Inflammatory macrophage (primary cell): ENCODE measurements at regions not wholly inside any gene's neighbourhood (a gene's known extent, or its start where the extent isn't known, plus 50 kb on each side); places are given as distances from the start of the nearest gene placed in this dataset.
"Not testable (repeated sequence)": the region's sequence is repeated elsewhere in the genome, so short reads cannot be mapped to it uniquely, and the experiment has no call there.

Source experiments
- DNase-seq, 2 donors: peaks; one replicate each; pipeline ENCODE4 v3.0.0-alpha.2; 2020 to 2022

- no peak for DNase-seq
Observed at GRCh38 chr2:7601990-7602389, 684.8 kb downstream of the RNF144A start.

GRCh38 chr2:7604456-7604855, 687.2 kb downstream of the RNF144A start:
- DNase-seq, result no peak

GRCh38 chr2:7607441-7608173, 690.4 kb downstream of the RNF144A start:
- DNase-seq, result no peak

GRCh38 chr2:7609556-7609955, 692.3 kb downstream of the RNF144A start:
- DNase-seq, result no peak

- DNase-seq, result no peak
Observed at GRCh38 chr2:7609974-7610373, 692.8 kb downstream of the RNF144A start.

- DNase-seq, result no peak
Observed at GRCh38 chr2:7611750-7612149, 694.5 kb downstream of the RNF144A start.

- peak in 1 of 2 donors; percentile 28 for DNase-seq
Observed at GRCh38 chr2:7612969-7613368, 695.8 kb downstream of the RNF144A start.

GRCh38 chr2:7613831-7614230, 696.6 kb downstream of the RNF144A start:
- no peak for DNase-seq

GRCh38 chr2:7618031-7618430, 700.8 kb downstream of the RNF144A start:
- DNase-seq, result peak; percentile 13 to 22

GRCh38 chr2:7619203-7619970, 702.2 kb downstream of the RNF144A start:
- DNase-seq, result no peak

- DNase-seq, result peak in 1 of 2 donors; percentile 7
Observed at GRCh38 chr2:7620255-7620654, 703.0 kb downstream of the RNF144A start.

GRCh38 chr2:7621018-7621814, 704.0 kb downstream of the RNF144A start:
- DNase-seq, result peak in 1 of 2 donors; percentile 3

- DNase-seq, result no peak
Observed at GRCh38 chr2:7625392-7626138, 708.4 kb downstream of the RNF144A start.

GRCh38 chr2:7626139-7626537, 708.9 kb downstream of the RNF144A start:
- no peak for DNase-seq

GRCh38 chr2:7627583-7627982, 710.4 kb downstream of the RNF144A start:
- DNase-seq, result peak in 1 of 2 donors; percentile 13

GRCh38 chr2:7632420-7632819, 715.2 kb downstream of the RNF144A start:
- DNase-seq, result no peak

- DNase-seq, result no peak
Observed at GRCh38 chr2:7633566-7634153, 716.4 kb downstream of the RNF144A start.

- no peak for DNase-seq
Observed at GRCh38 chr2:7634409-7634808, 717.2 kb downstream of the RNF144A start.

- DNase-seq, result no peak
Observed at GRCh38 chr2:7639476-7639875, 722.3 kb downstream of the RNF144A start.

GRCh38 chr2:7641272-7641671, 724.1 kb downstream of the RNF144A start:
- DNase-seq, result not testable (repeated sequence)

GRCh38 chr2:7646024-7646423, 728.8 kb downstream of the RNF144A start:
- DNase-seq, result no peak

- no peak for DNase-seq
Observed at GRCh38 chr2:7646661-7647060, 729.4 kb downstream of the RNF144A start.
